ENCODE measurements at regions not wholly inside any gene's neighbourhood (a gene's known extent, or its start where the extent isn't known, plus 50 kb on each side); places are given as distances from the start of the nearest gene placed in this dataset.

- TF ChIP-seq CTCF (IDR thresholded peaks at IDR 0.05; ENCODE audit: control insufficient read depth, extremely low read depth, insufficient read depth), result no peak
- no peak overlapping the region for H3K4me3 ChIP-seq (ENCODE audit: low read depth, low read length)
- DNase-seq (ENCODE audit: low read depth), result no peak
Observed at GRCh38 chr12:66979251-66979650, 289.9 kb upstream of the CAND1 start.

GRCh38 chr12:66984077-66984476 is 285.1 kb upstream of the CAND1 start:
- DNase-seq (ENCODE audit: low read depth), result no peak
- no peak overlapping the region for H3K4me3 ChIP-seq (ENCODE audit: low read depth, low read length)
- TF ChIP-seq CTCF (IDR thresholded peaks at IDR 0.05; ENCODE audit: control insufficient read depth, extremely low read depth, insufficient read depth), result no peak

GRCh38 chr12:66984962-66985361 is 284.2 kb upstream of the CAND1 start:
- H3K4me3 ChIP-seq (ENCODE audit: low read depth, low read length), result no peak overlapping the region
- TF ChIP-seq CTCF (IDR thresholded peaks at IDR 0.05; ENCODE audit: control insufficient read depth, extremely low read depth, insufficient read depth), result no peak
- DNase-seq (ENCODE audit: low read depth), result peak; percentile 13

GRCh38 chr12:66999141-66999540 is 270.0 kb upstream of the CAND1 start:
- H3K4me3 ChIP-seq (ENCODE audit: low read depth, low read length), result no peak overlapping the region
- DNase-seq (ENCODE audit: low read depth), result no peak
- TF ChIP-seq CTCF (IDR thresholded peaks at IDR 0.05; ENCODE audit: control insufficient read depth, extremely low read depth, insufficient read depth), result no peak

- H3K4me3 ChIP-seq (ENCODE audit: low read depth, low read length), result no peak overlapping the region
- no peak for DNase-seq (ENCODE audit: low read depth)
- no peak for TF ChIP-seq CTCF (IDR thresholded peaks at IDR 0.05; ENCODE audit: control insufficient read depth, extremely low read depth, insufficient read depth)
Observed at GRCh38 chr12:67001251-67001650, 267.9 kb upstream of the CAND1 start.

- DNase-seq (ENCODE audit: low read depth), result no peak
- TF ChIP-seq CTCF (IDR thresholded peaks at IDR 0.05; ENCODE audit: control insufficient read depth, extremely low read depth, insufficient read depth), result no peak
- H3K4me3 ChIP-seq (ENCODE audit: low read depth, low read length), result no peak overlapping the region
Observed at GRCh38 chr12:67002720-67003119, 266.4 kb upstream of the CAND1 start.

GRCh38 chr12:67006610-67007009 is 262.5 kb upstream of the CAND1 start:
- H3K4me3 ChIP-seq (ENCODE audit: low read depth, low read length), result no peak overlapping the region
- no peak for DNase-seq (ENCODE audit: low read depth)
- no peak for TF ChIP-seq CTCF (IDR thresholded peaks at IDR 0.05; ENCODE audit: control insufficient read depth, extremely low read depth, insufficient read depth)

All from LNCaP clone FGC (cell line).